Left kidney (tissue), 1 donor: ENCODE measurements at regions not wholly inside any gene's neighbourhood (a gene's known extent, or its start where the extent isn't known, plus 50 kb on each side); places are given as distances from the start of the nearest gene placed in this dataset.
"Not testable (repeated sequence)": the region's sequence is repeated elsewhere in the genome, so short reads cannot be mapped to it uniquely, and the experiment has no call there.

ENCODE experiments used
- DNase-seq: peaks from one replicate; pipeline ENCODE4 v3.0.0-alpha.2; 2013

- DNase-seq = no peak
Observed at GRCh38 chr3:140870351-140870750, 71.3 kb upstream of the SLC25A36 start.

DNA sequence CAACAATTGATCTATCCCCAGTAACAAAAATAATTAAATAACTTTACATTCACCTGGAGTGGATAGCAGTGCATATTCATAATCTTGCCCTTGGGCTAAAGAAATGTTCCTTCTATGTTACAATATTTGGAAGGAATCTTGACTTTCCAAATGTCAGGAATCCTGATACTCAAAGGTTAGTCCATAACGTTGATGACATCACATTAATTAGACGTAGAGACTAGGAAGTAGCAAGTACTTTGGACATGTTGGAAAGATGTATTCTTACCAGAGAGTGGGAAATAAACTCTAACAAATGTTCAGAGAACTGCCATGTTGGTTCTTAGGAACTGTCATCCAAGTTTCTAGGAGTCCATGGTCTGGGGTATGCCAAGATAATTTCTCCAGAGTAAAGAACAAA, 70.6 kb upstream of the SLC25A36 start:
- DNase-seq = no peak

DNA sequence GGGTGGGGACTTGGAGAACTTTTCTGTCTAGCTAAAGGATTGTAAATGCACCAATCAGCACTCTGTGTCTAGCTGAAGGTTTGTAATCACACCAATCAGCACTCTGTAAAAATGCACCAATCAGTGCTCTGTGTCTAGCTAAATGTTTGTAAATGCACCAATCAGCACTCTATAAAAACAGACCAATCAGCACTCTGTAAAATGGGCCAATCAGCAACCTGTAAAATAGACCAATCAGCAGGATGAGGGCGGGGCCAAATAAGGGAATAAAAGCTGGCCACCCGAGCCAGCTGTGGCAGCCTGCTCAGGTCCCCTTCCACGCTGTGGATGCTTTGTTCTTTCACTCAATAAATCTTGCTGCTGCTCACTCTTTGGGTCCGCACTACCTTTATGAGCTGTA, 69.5 kb upstream of the SLC25A36 start:
- not testable (repeated sequence) for DNase-seq

- no peak for DNase-seq
Observed at GRCh38 chr3:140883428-140884040, 58.1 kb upstream of the SLC25A36 start.

GRCh38 chr3:140885697-140886096, 55.9 kb upstream of the SLC25A36 start:
- DNase-seq = not testable (repeated sequence)
